ENCODE measurements at regions not wholly inside any gene's neighbourhood (a gene's known extent, or its start where the extent isn't known, plus 50 kb on each side); places are given as distances from the start of the nearest gene placed in this dataset.
"Not testable (repeated sequence)": the region's sequence is repeated elsewhere in the genome, so short reads cannot be mapped to it uniquely, and the experiment has no call there.

- TF ChIP-seq POLR2AphosphoS5 (IDR thresholded peaks at IDR 0.05), result no peak
- TF ChIP-seq EP300 (IDR thresholded peaks at IDR 0.05; ENCODE audit: low read depth), result no peak
- no peak for TF ChIP-seq CTCF (IDR thresholded peaks at IDR 0.05)
- no peak for TF ChIP-seq POLR2A (IDR thresholded peaks at IDR 0.05)
- in situ Hi-C loops (cut with MboI; ENCODE audit: low pct_ligation_motif_present in 1 of 4, low pct_unique_long_range_greater_than_20kb in 1 of 4, low sequenced_read_pairs in 3 of 4), result no loop called here
- DNase-seq, result no peak
- Histone ChIP-seq H3K36me3 (no peaks in the 10 kb centered on the region), H3K4me1 (no peaks in the 10 kb centered on the region), H3K9me3 (no peaks in the 10 kb centered on the region), H3K27me3 (no peaks in the 10 kb centered on the region), H3K27ac (no peak overlapping the region), H3K4me3 (no peak overlapping the region)
- 59 to 65% methylated on average over 2 of the region's 2 CpGs for WGBS, 2 donors (ENCODE audit: low coverage in 1 of 2)
- intact Hi-C loops (cut with DNase I; ENCODE audit: low total_unique reads), result no loop called here
Measured at GRCh38 chr2:59339837-59340207, 1098.7 kb upstream of the FANCL start.

- no peak for DNase-seq
- no peaks in the 10 kb centered on the region for H3K9me3 ChIP-seq
- H3K4me3 ChIP-seq, result no peak overlapping the region
- in situ Hi-C loops (cut with MboI; ENCODE audit: low pct_ligation_motif_present in 1 of 4, low pct_unique_long_range_greater_than_20kb in 1 of 4, low sequenced_read_pairs in 3 of 4), result no loop called here
- intact Hi-C loops (cut with DNase I; ENCODE audit: low total_unique reads), result no loop called here
- 58 to 85% methylated on average over 5 to 8 of the region's 8 CpGs for WGBS, 2 donors (ENCODE audit: low coverage in 1 of 2)
- H3K27me3 ChIP-seq, result no peaks in the 10 kb centered on the region
- H3K4me1 ChIP-seq, result no peaks in the 10 kb centered on the region
- TF ChIP-seq EP300 (IDR thresholded peaks at IDR 0.05; ENCODE audit: low read depth), result no peak
- TF ChIP-seq CTCF (IDR thresholded peaks at IDR 0.05), result no peak
- TF ChIP-seq POLR2AphosphoS5 (IDR thresholded peaks at IDR 0.05), result no peak
- no peak for TF ChIP-seq POLR2A (IDR thresholded peaks at IDR 0.05)
- no peak overlapping the region for H3K27ac ChIP-seq
- H3K36me3 ChIP-seq, result no peaks in the 10 kb centered on the region
Measured at GRCh38 chr2:59339121-59339836, 1098.2 kb upstream of the FANCL start.

- Histone ChIP-seq H3K9me3 (no peaks in the 10 kb centered on the region), H3K27me3 (no peaks in the 10 kb centered on the region), H3K4me1 (no peaks in the 10 kb centered on the region), H3K4me3 (no peak overlapping the region), H3K36me3 (no peaks in the 10 kb centered on the region), H3K27ac (no peak overlapping the region)
- intact Hi-C loops (cut with DNase I; ENCODE audit: low total_unique reads) (no loop called here), in situ Hi-C loops (cut with MboI; ENCODE audit: low pct_ligation_motif_present in 1 of 4, low pct_unique_long_range_greater_than_20kb in 1 of 4, low sequenced_read_pairs in 3 of 4) (no loop called here)
- no peak for DNase-seq
- WGBS, 2 donors (ENCODE audit: low coverage in 1 of 2), result 86 to 88% methylated on average over 4 of the region's 4 CpGs
- TF ChIP-seq EP300 (IDR thresholded peaks at IDR 0.05; ENCODE audit: low read depth), result no peak
Measured at GRCh38 chr2:59333007-59333406, 1091.9 kb upstream of the FANCL start.

- H3K36me3 ChIP-seq; intact Hi-C loops (cut with DNase I; ENCODE audit: low total_unique reads); H3K4me1 ChIP-seq; H3K27me3 ChIP-seq; H3K9me3 ChIP-seq; H3K4me3 ChIP-seq; H3K27ac ChIP-seq; in situ Hi-C loops (cut with MboI; ENCODE audit: low pct_ligation_motif_present in 1 of 4, low pct_unique_long_range_greater_than_20kb in 1 of 4, low sequenced_read_pairs in 3 of 4); DNase-seq: not testable (repeated sequence)
- WGBS, 2 donors (ENCODE audit: low coverage in 1 of 2), result 77 to 80% methylated on average over 1 to 10 of the region's 14 CpGs
Measured at GRCh38 chr2:59326581-59327365, 1085.6 kb upstream of the FANCL start.

- H3K27me3 ChIP-seq, result no peaks in the 10 kb centered on the region
- WGBS, 2 donors (ENCODE audit: low coverage in 1 of 2), result 74 to 79% methylated on average over 2 of the region's 2 CpGs
- H3K36me3 ChIP-seq, result no peaks in the 10 kb centered on the region
- in situ Hi-C loops (cut with MboI; ENCODE audit: low pct_ligation_motif_present in 1 of 4, low pct_unique_long_range_greater_than_20kb in 1 of 4, low sequenced_read_pairs in 3 of 4) (loop anchor here in 1 of 4 donors (25.0 kb wide), 1 partner anchor 1239 kb away; the partner anchor contains the start of gene BCL11A), intact Hi-C loops (cut with DNase I; ENCODE audit: low total_unique reads) (no loop called here)
- no peak for DNase-seq
- H3K4me3 ChIP-seq, result no peak overlapping the region
- TF ChIP-seq EP300 (IDR thresholded peaks at IDR 0.05; ENCODE audit: low read depth), result no peak
- TF ChIP-seq POLR2AphosphoS5 (IDR thresholded peaks at IDR 0.05), result no peak
- TF ChIP-seq POLR2A (IDR thresholded peaks at IDR 0.05), result no peak
- TF ChIP-seq CTCF (IDR thresholded peaks at IDR 0.05), result no peak
- H3K4me1 ChIP-seq, result no peaks in the 10 kb centered on the region
- no peak overlapping the region for H3K27ac ChIP-seq
- H3K9me3 ChIP-seq, result no peaks in the 10 kb centered on the region
Measured at GRCh38 chr2:59322870-59323269, 1081.7 kb upstream of the FANCL start.

All from transverse colon (tissue), 4 donors.